NCI-H69 (cell line): ENCODE measurements at regions not wholly inside any gene's neighbourhood (a gene's known extent, or its start where the extent isn't known, plus 50 kb on each side); places are given as distances from the start of the nearest gene placed in this dataset.
"Not testable (repeated sequence)": the region's sequence is repeated elsewhere in the genome, so short reads cannot be mapped to it uniquely, and the experiment has no call there.

Experiments used
- DNase-seq: peaks from one replicate; lab custom pipeline; 2025; lab: John Stamatoyannopoulos, UW

GRCh38 chr13:65943708-65944107 is 1286.4 kb downstream of the PCDH9 start:
- DNase-seq = peak; percentile 27

DNA sequence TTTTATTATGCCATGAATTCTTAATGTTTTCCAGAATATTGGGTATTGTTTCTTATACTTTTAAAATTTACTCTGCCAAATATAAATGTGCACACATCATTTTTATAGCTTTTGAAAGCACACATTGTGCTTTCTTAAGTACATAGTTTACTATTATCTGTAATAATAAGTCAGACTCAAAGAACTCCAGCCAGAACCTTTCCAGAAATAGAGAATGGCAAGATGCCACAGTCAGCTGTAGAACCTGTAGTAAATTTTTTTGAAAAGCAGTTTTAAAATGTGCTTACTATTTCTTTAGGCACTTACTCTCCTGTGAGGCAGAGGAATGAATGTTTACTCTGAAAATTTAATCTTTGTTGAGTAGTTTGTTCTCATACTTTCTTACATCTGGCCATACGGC is 1287.1 kb downstream of the PCDH9 start:
- peak; percentile 18 for DNase-seq

- DNase-seq = peak; percentile 93
Observed at GRCh38 chr13:65940720-65941119, 1289.4 kb downstream of the PCDH9 start.

DNA sequence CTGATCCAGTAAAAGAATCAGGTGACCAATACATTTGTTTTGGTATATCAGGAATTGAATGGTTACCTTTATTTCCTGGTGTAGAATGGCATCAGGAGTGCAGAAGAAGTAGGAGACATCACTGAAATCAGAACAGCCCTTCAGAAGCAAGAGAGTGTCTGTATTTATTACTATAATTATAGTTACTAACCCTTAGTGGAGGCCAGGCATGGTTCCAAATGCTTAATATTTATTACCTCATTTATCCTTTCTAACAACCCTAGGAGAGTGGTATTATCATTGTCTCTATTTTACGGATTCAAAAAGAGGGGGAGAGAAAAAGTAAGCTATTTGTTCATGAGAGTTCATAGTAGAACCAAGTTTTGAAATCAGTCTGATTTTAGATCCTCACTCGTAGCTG is 1292.9 kb downstream of the PCDH9 start:
- peak; percentile 83 for DNase-seq

DNA sequence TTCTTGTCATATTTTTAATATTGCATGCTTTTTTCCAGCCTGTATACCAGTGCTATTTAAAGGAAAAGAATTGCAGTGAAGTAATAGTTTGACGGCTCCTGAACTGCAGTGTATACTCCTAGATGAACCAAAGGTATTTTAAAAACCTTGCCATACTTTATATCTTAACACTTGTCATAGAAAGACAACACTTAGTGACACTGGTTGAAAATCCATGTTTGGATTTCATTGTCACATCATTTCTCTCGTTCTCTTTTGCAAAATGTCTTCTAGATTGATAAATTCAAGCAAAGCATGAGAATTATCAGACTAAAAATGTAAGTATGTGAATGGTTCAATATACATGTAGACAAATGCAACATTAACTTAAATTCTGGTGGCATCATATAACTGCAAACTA is 1293.9 kb downstream of the PCDH9 start:
- no peak for DNase-seq

DNA sequence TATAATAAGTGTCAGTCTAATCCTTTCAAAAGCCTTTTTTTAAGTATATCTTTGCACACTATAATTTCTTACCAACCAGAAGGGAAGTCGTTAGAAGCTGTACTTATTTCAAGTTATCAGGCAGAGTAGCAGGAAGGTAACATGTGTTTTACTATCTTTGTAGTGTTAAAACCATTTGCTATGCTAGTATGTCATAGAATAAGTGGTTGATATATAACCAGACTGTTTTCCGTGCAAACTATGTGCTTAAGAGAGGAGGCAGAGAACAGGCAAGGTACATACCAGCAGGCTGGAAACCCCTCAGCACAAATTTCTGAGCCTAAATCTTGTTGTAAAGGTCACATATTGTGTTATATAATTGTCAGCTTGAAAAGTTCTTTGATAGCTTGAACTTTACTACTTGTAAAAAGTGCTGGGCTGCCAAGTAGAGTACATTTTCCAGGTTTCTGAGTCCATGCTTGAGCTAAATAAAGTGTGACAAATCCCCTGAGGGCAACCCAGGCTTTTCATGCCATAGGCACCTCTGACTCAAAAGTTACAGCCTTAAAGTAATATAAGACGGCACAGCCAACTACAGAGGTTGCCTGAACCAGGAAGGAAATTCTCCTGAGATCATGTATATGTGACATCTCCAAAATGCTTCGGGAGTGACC is 1297.4 kb downstream of the PCDH9 start:
- DNase-seq = peak; percentile 38

- DNase-seq = no peak
Observed at GRCh38 chr13:65932013-65932412, 1298.1 kb downstream of the PCDH9 start.

DNA sequence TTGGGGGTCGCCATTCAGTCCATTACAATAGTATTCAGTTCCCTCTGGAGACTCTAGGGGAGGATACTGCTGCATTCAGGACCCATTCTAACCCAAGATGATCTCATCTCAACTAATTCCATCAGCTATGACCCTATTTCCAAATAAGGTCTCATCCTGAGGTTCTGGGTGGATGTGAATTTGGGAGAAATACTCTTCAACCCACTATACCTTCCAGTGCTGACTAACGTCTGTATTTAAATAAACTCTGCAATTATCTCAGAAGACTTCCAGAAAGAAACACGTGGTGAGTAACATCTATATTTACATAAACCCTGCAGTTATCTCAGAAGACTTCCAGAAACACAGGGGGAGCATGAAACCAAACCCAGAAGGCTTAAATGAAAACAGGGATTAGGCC is 1300.7 kb downstream of the PCDH9 start:
- DNase-seq = no peak

GRCh38 chr13:65926750-65927171 is 1303.4 kb downstream of the PCDH9 start:
- DNase-seq = peak; percentile 86

GRCh38 chr13:65922846-65923245 is 1307.3 kb downstream of the PCDH9 start:
- DNase-seq = not testable (repeated sequence)

DNA sequence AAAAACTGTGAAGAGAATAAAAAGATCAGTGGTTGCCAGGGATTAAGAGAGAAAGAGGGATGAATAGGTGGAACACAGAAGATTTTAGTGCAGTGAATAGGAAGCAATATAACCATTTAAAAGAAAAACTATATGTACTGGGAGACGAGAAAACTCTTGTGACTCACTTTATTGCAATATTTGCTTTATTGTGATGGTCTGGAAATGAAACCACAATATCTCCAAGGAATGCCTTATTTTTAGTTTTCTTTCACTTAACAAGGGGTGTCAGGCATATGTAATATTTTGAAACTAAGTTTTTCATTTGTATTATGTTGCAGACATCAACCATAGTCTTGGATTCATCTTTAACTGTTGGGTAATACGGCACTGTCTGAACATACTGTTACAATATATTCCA is 1308.2 kb downstream of the PCDH9 start:
- DNase-seq = no peak

DNA sequence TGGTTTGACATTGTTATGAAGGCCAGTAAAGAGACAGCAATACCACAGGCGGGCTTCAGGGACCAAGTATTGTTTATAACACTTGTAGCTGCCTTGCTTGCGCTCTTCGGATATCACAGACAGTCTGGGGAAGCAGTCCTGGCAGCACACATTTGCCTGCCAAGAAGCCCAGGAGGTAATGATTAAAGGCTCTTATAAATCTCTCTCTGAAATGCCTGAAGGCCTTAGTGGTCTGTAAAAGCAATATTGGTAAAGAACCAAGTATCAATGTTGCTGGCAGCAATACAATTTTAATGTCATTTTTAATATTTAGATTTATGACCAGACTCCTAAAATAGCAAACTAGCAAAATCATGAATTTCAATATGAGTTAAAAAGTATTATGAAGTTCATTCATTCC is 1312.4 kb downstream of the PCDH9 start:
- peak; percentile 58 for DNase-seq

DNA sequence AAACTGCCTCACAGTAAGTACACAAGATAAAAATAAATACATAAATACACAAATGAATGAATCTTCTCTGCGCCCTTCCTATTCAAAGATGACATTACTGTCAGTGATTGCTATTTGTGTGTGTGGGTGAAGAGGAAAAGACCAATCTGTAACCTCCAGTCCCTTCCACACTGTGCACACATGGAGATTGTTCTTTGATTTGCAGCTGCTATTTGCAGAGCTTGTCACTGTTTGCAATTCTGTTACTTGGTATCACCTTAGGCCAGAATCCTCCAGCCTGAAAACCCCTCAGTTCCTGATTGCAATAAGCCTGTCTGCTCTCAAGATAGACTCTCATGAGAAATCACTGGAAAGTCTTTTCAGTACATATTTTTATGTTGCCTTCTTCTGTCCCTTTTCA is 1314.9 kb downstream of the PCDH9 start:
- DNase-seq = peak; percentile 81

DNA sequence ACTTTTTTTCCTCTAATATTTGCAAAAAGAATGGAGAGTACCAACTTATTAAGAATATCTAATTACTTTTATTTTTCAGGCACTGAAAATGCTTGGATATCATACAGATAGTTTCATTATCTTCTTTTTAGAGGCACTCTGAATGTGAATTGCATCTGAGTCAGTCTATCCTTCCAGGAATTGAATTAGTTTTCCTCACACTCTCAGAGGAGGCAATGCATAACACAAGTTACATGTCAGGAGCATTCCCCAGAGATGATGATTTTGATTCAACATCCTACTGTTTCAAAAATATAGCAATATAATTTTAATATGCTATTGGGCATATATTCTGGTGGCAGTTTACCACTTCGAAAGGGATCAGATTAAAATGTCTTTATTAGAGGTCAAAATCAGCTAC is 1315.4 kb downstream of the PCDH9 start:
- no peak for DNase-seq

DNA sequence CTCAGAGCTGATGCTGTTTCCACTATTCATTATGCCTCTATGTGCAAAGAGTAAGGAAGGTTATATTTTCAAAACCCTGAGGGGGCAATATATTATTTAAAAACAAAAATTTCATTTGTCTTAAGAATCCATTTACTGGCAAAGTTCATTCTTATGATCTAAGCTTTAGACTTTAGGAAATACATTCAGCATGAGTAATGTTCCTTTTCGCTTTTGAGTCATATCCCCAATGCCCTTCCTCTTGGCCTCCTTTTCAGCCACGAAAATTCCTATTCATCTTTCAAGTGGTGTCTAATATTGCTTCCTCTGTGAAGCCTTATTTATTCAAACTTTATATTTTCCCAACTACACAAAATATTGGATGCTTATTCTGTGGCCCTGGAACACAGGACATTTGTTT is 1317.0 kb downstream of the PCDH9 start:
- no peak for DNase-seq

- no peak for DNase-seq
Observed at GRCh38 chr13:65912516-65912915, 1317.6 kb downstream of the PCDH9 start.

DNA sequence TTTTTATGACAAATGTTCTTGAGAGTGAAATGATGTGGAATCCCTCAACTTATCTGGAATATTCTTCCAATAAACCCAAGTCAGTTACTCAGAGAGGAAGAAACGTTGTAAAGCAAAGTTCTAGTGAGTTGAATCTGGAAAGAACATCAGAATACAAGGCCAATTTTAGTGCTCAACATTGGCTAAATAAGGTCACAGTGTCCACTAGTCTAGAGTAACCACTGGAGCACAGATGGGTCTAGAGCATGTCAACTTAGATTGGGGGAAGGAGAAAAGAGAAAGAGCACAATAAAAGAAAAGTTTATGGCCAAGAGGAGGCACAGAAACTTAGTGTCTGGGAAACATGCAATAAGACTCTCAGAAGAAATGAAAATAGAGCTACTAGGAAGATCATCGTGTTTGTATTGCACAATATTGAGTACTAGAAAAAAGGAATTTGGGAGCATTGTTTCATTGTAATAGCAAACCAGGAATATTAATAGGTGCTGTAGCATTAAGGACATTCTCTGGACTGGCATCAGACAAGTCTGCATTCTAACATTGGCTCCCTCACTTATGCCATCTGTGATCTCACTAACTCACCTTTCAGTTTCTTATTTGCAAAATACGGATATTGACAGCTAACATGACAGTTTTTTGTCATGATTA is 1318.5 kb downstream of the PCDH9 start:
- DNase-seq = no peak

DNA sequence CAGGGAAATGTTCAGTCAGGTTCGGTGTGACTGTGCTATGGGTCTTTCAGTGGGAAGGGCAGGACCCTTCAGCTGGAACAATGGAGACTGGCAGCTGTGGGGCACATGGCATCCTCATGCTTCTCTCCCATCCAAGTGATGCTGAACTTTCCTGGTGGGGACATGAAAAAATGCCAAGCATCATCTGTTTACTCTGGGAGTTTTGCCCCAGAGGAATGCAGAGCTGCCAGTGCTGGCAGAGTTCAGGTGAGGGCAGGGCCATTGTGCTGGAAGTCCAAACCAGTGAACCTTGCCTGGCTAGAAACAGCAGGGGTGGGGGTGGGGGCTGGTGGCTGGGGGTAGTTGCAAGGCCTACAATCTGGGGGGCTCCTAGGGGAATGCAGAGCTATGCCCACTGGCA is 1320.6 kb downstream of the PCDH9 start:
- DNase-seq = no peak

DNA sequence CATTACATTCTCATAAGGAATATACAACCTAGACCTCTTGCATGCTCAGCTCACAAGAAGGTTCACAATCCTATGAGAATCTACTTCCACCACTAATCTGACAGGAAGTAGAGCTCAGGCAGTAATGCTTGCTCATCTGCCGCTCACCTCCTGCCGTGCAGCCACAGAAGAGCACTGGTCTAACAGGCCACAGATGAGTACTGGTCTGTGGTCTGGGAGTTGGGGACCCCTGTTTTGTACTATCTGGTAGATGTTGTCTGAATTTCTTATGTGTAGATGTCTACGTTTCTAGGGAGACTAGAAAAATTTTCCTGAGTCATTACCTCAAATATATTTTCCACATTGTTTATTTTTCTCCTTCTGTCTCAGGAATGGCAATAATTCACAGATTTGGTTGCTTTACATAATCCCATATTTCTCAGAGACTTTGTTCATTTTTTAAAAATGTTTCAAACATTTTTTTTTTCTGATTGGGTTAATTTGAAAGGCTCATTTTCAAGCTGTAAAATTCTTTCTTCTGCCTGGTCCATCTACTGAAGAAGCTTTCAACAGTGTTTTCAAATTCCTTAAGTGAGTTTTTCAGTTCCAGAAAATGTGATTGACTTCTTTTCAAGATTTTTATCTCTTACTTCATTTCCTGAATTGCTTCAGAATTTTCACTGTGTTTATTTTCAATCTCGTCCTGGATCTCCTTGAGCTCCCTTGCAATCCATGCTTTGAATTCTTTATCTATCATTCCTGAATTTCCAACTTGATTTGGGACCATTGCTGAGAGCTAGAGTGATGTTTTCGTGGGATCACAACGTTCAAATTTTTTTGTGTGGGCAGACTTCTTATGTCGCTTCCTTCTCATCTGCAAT is 1322.2 kb downstream of the PCDH9 start:
- DNase-seq = no peak

GRCh38 chr13:65901723-65902122 is 1328.4 kb downstream of the PCDH9 start:
- DNase-seq = no peak

GRCh38 chr13:65894049-65894448 is 1336.1 kb downstream of the PCDH9 start:
- DNase-seq = no peak

DNA sequence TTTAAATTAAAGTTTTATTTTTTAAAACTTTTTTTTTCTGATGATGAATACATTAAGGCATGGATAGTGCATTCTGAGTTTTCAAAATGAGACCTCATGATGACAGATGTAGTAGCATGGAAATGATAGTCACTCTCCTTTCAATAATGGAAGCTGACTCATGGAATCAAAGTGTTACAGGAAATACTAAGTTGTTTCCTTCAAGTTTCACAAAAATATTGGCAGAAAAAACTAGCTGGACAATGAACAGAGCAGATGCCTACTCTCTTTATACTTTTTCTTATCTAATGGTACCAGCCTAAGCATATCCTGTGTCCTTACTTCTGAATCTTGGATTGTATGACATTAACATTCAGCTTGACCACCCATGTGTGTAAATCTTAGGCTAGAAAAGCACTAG is 1337.3 kb downstream of the PCDH9 start:
- no peak for DNase-seq

DNA sequence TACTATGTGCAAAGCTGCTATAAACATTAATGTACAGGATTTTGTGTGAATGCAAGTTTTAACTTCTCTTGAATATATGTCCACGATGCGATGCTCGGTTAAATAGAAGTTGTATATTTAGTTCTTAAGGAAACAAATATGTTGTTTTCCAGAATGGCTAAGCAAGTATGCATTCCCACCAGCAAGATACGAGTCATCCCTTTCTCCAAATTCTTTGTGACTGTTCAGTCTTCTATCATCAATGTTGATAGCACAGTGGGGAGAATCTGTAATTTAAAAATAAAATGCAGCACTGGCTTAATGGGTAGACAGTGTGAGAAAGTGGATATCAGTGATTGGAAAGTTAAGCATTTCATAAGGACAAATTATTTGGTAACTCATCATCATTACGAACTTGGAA is 1340.8 kb downstream of the PCDH9 start:
- no peak for DNase-seq
